HFF-Myc (cell line): ENCODE measurements at regions not wholly inside any gene's neighbourhood (a gene's known extent, or its start where the extent isn't known, plus 50 kb on each side); places are given as distances from the start of the nearest gene placed in this dataset.

Experiments used
- DNase-seq: peaks from one replicate; pipeline ENCODE4 v3.0.0-alpha.2; 2011; ENCODE audit warnings: low read depth; ENCODE audit errors: extremely low read depth
- H3K4me3 ChIP-seq: replicated peaks from 2 replicates; pipeline ENCODE4 v1.5.1; 2011; ENCODE audit warnings: low read depth, mild to moderate bottlenecking, control low read depth, low read length
- CTCF ChIP-seq: IDR thresholded peaks from 2 replicates; pipeline ENCODE4 v1.5.1; 2012; ENCODE audit warnings: mild to moderate bottlenecking, low read depth, low read length, control low read depth; ENCODE audit errors: missing control alignments

GRCh38 chr2:88826399-88826798 is 134.9 kb downstream of the RPIA start:
- no peak for TF ChIP-seq CTCF
- DNase-seq = no peak
- H3K4me3 ChIP-seq = no peak overlapping the region

- no peak for TF ChIP-seq CTCF
- no peak overlapping the region for H3K4me3 ChIP-seq
- DNase-seq = no peak
Measured at GRCh38 chr2:88827821-88828220, 136.3 kb downstream of the RPIA start.

- no peak for TF ChIP-seq CTCF
- H3K4me3 ChIP-seq = no peak overlapping the region
Measured at GRCh38 chr2:88828397-88829137, 137.1 kb downstream of the RPIA start.

GRCh38 chr2:88829607-88830463 is 138.4 kb downstream of the RPIA start:
- no peak for DNase-seq
- TF ChIP-seq CTCF = no peak
- H3K4me3 ChIP-seq = no peak overlapping the region

More at GRCh38 chr2:88828397-88829137, 137.1 kb downstream of the RPIA start:
- no peak for DNase-seq

- no peak for TF ChIP-seq CTCF
- no peak overlapping the region for H3K4me3 ChIP-seq
- no peak for DNase-seq
Measured at GRCh38 chr2:88831071-88831791, 139.8 kb downstream of the RPIA start.

- DNase-seq = no peak
- H3K4me3 ChIP-seq = no peak overlapping the region
- peak; percentile 90 for TF ChIP-seq CTCF
Measured at GRCh38 chr2:88831792-88832248, 140.3 kb downstream of the RPIA start.
